ENCODE measurements at regions not wholly inside any gene's neighbourhood (a gene's known extent, or its start where the extent isn't known, plus 50 kb on each side); places are given as distances from the start of the nearest gene placed in this dataset.

DNA sequence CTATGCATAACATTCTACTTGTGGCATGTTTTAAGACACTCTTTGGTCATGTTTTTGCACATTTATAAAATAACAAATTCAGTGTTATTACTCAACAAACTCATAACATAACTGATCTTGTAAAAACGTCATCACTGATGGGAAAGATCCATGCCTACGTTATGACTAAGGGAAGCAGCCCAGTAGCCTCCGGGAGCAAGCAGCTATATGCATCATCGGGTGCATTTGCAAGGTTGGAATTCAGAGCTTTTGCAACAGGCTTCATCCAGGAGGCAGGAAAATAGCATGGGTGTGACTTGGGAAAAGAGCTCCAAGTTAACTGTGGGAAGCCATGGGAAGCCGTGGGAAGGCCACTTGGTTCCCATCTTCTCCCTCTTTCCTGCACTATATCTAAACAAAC is 271.6 kb upstream of the SGK1 start:
- H3K4me1 Mint-ChIP-seq (ENCODE audit: low read depth), result peaks cover 5% of the 10 kb centered on the region
- H3K4me3 Mint-ChIP-seq (ENCODE audit: low read depth), result no peak overlapping the region
- TF ChIP-seq, protein P1, sequence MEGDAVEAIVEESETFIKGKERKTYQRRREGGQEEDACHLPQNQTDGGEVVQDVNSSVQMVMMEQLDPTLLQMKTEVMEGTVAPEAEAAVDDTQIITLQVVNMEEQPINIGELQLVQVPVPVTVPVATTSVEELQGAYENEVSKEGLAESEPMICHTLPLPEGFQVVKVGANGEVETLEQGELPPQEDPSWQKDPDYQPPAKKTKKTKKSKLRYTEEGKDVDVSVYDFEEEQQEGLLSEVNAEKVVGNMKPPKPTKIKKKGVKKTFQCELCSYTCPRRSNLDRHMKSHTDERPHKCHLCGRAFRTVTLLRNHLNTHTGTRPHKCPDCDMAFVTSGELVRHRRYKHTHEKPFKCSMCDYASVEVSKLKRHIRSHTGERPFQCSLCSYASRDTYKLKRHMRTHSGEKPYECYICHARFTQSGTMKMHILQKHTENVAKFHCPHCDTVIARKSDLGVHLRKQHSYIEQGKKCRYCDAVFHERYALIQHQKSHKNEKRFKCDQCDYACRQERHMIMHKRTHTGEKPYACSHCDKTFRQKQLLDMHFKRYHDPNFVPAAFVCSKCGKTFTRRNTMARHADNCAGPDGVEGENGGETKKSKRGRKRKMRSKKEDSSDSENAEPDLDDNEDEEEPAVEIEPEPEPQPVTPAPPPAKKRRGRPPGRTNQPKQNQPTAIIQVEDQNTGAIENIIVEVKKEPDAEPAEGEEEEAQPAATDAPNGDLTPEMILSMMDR (IDR thresholded peaks at IDR 0.05; ENCODE audit: unreplicated experiment), result no peak
- no peaks in the 10 kb centered on the region for H3K9me3 Mint-ChIP-seq (ENCODE audit: low read depth)
- H3K36me3 Mint-ChIP-seq (ENCODE audit: insufficient read depth), result no peaks in the 10 kb centered on the region
- no peak overlapping the region for H3K27ac Mint-ChIP-seq
- DNase-seq (ENCODE audit: low spot score, unreplicated experiment), result no peak
- H3K27me3 Mint-ChIP-seq, result no peaks in the 10 kb centered on the region

DNA sequence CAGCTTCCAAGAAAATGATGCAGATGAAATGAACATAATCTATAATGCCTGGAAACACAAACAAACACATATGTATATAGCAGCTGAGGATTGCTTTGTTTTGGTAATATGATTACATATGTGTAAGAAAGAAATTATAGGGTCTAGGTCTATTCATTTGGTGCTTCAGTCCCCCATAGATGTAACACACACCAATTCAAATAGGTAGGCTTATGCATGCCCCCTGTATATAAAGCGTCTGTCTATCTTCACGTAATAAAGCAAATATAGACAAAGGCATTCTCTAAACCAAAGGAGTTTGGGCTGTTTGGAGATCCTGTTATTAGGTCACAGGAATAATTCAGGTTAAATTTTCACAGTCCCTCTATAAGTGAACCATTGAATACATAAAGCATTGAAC is 270.4 kb upstream of the SGK1 start:
- Mint-ChIP-seq H3K27ac (no peak overlapping the region), H3K4me3 (ENCODE audit: low read depth) (no peak overlapping the region), H3K9me3 (ENCODE audit: low read depth) (no peaks in the 10 kb centered on the region), H3K4me1 (ENCODE audit: low read depth) (peaks cover under 1% of the 10 kb centered on the region), H3K36me3 (ENCODE audit: insufficient read depth) (no peaks in the 10 kb centered on the region), H3K27me3 (no peaks in the 10 kb centered on the region)
- TF ChIP-seq, protein P1 (IDR thresholded peaks at IDR 0.05; ENCODE audit: unreplicated experiment), result no peak
- DNase-seq (ENCODE audit: low spot score, unreplicated experiment), result no peak

DNA sequence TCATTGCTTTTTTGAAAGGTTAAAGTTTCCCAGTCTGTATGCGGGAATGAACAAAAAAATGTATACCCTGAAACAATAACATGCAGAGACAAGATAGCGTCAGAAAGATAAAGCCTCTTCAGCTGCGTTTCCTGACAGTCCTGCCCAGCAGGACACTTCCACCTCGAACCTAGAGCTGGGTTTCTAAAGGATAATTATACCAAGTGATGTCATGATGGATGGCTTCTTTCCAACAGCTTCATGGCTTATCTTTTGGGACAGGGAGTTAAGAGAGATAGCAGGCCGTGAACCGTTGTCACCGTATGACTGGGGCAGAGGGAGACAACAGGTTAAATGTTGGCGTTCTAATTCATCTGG is 267.6 kb upstream of the SGK1 start:
- no peaks in the 10 kb centered on the region for H3K4me1 Mint-ChIP-seq (ENCODE audit: low read depth)

DNA sequence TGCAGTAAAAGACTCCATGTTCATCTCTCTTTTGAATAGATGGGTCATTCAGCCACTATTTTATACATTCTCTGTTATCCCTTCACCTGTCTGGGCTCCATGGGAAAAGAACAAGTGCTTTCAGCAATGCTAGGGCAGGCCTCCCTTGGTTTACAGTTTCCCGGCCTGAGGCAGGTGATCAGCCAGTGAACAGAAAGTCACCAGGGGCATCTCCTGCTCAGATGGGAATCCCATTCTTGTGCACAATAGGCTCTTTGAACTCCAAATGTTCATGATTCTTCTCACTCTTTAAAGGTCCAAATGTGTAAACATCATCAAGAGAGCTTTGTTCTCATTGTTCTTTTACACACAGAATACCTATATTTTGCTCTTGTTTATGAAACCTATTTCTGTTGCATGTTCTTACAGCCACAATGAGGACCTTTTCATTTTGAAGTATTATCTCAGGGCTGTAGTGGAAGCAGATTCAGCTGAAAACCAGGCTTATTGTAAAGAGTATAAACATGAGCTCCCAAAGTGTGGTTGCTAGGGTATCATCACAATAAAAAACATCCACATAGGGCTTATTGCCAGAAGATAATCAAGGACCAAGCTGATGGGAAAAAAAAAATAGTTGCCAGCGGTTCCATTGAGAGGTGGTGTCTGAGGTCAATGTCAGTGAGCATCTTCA is 267.1 kb upstream of the SGK1 start:
- H3K4me3 Mint-ChIP-seq (ENCODE audit: low read depth), result no peak overlapping the region

More for the DNA sequence above, 267.6 kb upstream of the SGK1 start:
- DNase-seq (ENCODE audit: low spot score, unreplicated experiment), result no peak
- TF ChIP-seq, protein P1 (IDR thresholded peaks at IDR 0.05; ENCODE audit: unreplicated experiment), result no peak
- Mint-ChIP-seq H3K9me3 (ENCODE audit: low read depth) (no peaks in the 10 kb centered on the region), H3K27ac (no peak overlapping the region), H3K4me3 (ENCODE audit: low read depth) (no peak overlapping the region), H3K36me3 (ENCODE audit: insufficient read depth) (no peaks in the 10 kb centered on the region), H3K27me3 (no peaks in the 10 kb centered on the region)

DNA sequence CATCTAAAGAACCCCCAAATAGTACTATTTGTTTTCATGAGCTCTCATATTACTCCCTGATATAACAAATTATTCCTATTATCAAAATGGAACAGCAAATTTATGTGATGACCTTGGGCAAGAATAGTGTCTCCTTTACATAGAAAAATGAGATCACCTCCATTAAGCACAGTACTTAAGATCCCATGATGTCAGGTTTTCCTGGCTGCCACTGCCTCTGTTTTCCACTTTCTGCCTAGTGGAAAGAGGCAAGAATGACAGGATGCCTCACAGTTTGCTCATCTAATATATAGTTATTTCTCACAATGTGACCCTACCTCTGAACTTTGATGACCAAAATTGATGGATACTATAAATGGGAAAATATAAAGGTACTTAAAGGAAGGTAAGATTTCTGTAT is 260.1 kb upstream of the SGK1 start:
- TF ChIP-seq, protein P1 (IDR thresholded peaks at IDR 0.05; ENCODE audit: unreplicated experiment), result no peak
- no peak for DNase-seq (ENCODE audit: low spot score, unreplicated experiment)
- Mint-ChIP-seq H3K9me3 (ENCODE audit: low read depth) (peaks cover 2% of the 10 kb centered on the region), H3K36me3 (ENCODE audit: insufficient read depth) (no peaks in the 10 kb centered on the region), H3K27ac (no peak overlapping the region), H3K4me1 (ENCODE audit: low read depth) (no peaks in the 10 kb centered on the region), H3K4me3 (ENCODE audit: low read depth) (no peak overlapping the region), H3K27me3 (no peaks in the 10 kb centered on the region)

More for the DNA sequence above, 267.1 kb upstream of the SGK1 start:
- H3K36me3 Mint-ChIP-seq (ENCODE audit: insufficient read depth), result no peaks in the 10 kb centered on the region
- no peak for DNase-seq (ENCODE audit: low spot score, unreplicated experiment)
- H3K9me3 Mint-ChIP-seq (ENCODE audit: low read depth), result no peaks in the 10 kb centered on the region
- TF ChIP-seq, protein P1 (IDR thresholded peaks at IDR 0.05; ENCODE audit: unreplicated experiment), result no peak
- no peak overlapping the region for H3K27ac Mint-ChIP-seq
- no peaks in the 10 kb centered on the region for H3K27me3 Mint-ChIP-seq
- no peaks in the 10 kb centered on the region for H3K4me1 Mint-ChIP-seq (ENCODE audit: low read depth)
